NCI-H2227 (cell line): ENCODE measurements at regions not wholly inside any gene's neighbourhood (a gene's known extent, or its start where the extent isn't known, plus 50 kb on each side); places are given as distances from the start of the nearest gene placed in this dataset.

Experiments
- DNase-seq: peaks from one replicate; lab custom pipeline; 2025; ENCODE audit not compliant: unreplicated experiment; lab: John Stamatoyannopoulos, UW

DNA sequence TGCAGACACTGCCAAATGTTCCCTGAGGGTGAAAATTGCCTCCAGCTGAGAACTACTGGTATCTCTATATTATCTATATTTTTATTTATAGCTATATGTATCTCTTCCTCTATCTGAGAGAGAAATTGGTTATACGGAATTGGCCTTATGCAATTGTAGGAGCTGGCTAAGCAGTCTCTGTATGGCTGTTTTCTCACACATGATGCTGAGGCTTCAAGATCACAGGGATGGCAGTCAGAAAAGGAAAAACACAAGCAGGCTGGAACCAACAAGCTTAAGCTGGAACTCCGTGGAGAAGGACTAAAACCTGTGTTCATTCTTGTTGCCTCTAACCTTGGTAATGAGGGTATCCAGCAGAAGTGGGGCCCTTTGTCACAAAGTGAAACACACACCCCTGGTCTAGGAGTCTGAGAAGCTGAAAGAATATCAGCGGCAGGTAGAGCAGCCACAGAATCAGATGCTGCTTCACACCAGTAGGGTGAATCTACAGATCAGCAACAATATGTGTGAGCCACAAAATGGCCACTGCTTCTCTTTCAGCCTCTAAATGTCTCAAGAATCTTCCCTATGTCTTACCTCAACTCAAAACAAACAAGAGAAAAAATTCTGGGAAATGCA, 166.5 kb upstream of the PPP1R2C start:
- no peak for DNase-seq

DNA sequence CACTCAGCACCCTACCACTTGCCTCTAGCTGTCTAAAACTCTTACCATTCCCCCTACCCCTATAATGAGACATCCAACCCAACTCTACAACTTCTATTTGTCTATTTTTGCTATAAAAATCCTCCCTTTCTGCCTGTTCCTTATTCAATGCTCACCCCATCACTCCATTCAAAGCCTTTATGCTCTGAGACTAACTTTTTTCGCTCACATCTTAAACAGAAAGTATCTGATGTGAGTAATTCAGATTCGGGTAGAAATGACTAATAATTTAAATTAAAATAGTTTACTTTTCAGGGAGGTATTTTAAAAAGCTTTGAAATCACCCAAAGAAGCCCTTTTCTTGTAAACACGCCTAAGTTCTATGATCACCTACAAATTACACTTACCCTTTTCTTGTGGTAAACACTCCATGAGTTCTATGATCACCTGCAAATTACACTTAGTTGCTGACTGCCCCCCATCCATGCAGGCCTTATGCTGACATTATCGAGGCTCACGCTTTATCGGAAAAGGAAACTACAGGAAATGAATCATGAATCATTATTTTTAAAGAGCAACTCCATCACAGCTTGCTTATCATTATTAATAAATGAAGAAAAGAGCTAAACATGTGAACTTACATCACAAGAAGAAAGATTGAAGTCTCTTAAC, 168.7 kb upstream of the PPP1R2C start:
- no peak for DNase-seq

DNA sequence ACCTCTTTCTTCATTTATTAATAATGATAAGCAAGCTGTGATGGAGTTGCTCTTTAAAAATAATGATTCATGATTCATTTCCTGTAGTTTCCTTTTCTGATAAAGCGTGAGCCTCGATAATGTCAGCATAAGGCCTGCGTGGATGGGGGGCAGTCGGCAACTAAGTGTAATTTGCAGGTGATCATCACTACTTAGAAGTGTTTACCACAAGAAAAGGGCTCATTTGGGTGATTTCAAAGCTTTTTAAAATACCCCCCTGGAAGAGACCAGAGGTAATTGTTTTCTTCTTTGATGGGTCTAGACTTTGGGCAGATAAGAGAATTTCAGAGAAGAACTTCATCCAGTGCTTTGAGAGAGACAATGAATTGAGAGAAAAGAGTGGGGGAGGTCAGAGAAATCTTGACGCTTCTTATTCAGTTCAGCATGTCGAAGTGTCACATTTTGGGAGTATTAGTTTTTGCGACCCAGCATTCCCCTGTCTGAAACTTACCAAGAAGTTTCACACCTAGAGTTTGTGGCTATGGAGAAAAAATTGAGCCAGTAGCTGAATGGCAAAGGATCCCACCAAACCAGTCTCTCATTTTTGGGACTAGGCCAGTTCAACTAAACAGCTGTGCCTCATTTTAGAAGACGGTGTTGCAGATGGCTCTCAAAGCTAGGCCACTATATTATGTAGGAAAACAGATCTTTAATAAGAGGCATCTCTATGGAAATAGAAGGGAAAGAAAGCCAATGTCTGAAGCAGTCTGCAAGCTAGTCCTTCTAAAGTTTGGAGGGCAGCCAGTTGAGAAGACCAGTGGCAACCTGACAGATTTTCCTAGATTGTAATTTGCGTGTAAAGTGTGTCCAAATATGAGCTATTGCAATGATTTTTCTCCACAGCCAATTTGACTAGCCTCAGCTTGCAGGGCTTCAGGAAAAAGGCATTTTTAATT, 171.0 kb upstream of the PPP1R2C start:
- DNase-seq: no peak

DNA sequence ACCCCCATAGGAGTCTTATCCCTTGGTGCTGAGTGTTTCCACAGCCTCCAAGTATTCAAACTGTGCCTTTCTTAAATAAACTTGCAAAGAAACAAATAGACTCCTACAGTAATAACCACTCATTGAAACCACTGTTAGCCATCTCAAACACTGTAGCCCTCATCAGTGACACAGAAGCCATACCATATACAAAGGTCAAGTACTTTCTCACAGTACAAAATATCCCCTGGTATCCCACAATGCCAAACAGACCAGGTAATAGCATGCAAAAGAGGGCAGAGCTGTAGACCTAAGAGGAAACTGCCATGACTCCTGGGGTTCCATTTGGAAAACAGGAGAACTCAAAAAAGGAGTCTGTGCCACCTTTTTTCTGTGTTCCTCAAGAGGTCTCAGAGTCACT, 173.8 kb upstream of the PPP1R2C start:
- no peak for DNase-seq

DNA sequence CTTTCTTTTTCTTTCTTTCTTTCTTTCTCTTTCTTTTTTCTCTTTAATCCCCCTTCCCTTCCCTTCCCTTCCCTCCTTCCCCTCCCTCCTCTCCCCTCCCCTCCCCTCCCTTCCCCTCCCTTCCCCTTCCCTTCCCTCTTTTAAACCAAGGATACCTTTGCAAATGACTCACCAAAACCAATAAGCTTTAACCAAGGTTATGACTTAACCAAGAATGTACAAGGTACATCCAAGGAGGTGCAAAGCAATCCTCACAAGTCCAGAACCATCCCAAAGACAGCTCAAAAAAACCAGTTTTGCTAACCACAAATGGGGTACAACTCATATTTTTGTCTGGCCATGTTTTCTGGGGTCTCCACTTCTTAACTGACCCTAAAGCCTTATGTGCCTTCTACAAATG, 174.7 kb upstream of the PPP1R2C start:
- no peak for DNase-seq

DNA sequence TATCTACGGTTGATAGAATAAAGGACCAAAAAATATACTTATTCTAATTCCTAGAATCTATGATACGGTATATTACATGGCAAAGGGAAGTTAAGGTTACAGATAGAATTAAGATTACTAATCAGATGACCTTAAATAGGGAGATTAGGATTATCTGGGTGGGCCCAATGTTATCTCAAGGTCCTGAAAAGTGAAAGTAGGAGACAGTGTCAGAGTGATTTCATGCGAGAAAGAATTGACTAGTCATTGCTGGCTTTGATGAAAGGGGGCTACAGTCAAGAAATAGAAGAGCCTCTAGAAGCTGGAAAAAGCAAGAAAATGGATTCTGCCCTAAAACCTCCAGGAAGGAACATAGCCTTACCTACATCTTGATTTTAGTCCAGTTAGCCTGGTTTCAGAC, 176.9 kb upstream of the PPP1R2C start:
- DNase-seq: no peak

DNA sequence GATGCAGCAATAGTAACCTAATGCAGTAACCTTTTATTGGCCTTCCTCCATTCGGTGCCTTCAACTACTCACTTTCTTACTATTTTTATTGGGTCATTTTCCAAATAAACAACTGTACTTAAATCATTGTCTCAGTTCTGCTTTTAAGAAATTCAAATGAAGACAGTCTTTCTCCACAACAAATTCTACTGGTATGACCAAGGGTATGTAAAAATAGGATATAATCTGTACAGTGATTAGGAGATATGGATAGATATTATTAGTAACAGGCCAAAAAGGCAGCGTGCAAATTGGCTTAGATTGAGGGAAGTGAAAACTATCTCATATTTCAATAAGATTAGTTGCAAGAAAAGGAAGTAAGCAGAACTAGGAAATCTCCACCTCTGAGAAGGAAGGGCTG, 177.4 kb upstream of the PPP1R2C start:
- DNase-seq: no peak

DNA sequence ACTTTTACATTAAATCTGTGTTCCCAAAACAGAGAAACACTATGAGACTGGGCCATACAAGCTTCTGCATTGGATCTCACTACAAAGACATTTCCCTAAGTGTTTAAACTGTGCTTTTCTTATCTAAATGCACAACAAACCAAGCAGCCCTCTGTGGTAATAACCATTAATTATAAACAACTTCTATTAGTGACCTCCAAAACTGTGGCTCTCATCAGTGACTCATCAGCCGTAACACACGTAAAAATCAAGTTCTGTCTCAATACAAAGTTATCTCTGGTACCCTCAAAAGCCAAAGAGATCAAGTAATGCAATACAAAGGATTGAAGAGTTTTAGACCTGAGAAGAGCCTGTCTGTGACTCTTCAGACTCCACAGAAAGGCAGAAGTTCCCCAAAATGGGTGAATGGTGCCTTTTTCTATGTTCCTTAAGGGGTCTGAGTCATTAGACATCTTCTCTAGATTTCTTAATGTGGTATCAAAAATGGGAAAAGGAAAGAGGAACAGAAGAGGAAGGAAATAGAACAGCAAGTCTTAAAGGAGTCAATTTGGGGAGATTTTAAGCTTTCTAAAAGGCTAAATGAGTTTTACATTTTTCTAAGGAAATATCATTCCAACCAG, 189.8 kb upstream of the PPP1R2C start:
- no peak for DNase-seq

DNA sequence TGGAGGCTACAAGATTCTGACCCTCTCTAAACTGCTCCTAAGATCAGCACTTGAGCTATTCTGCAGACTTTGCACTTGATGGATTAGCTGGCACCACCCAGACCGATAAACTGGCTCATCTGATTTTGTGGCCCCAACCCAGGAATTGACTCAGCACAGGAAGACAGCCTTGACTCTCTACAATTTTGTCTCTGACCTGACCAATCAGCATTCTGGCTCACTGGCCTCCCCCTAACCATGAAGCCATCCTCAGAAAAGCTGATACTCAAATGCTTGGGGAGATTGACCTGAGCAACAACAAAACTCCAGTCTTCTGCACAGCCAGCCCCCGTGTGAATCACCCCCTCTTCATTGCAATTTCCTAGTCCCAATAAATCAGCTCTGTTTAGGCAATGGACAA, 195.4 kb upstream of the PPP1R2C start:
- no peak for DNase-seq

DNA sequence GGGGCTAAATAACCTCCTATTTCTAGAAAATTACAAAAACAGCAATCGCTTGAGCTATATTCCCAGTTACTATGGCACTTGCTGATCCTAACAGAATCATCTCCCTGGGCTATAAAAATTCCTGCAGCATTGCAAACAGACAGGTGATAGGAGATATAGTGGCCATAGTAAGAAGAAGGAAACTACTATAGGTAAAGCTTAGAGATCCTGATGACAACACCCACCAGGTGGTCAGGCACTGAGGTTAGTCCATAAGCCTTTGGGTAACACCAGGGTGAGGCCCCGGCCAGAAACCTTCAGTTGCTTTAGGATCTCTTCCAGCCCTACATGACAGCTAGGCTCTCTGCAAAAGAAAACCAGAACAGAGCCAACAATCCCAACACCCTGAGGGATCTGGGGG, 197.9 kb upstream of the PPP1R2C start:
- no peak for DNase-seq

DNA sequence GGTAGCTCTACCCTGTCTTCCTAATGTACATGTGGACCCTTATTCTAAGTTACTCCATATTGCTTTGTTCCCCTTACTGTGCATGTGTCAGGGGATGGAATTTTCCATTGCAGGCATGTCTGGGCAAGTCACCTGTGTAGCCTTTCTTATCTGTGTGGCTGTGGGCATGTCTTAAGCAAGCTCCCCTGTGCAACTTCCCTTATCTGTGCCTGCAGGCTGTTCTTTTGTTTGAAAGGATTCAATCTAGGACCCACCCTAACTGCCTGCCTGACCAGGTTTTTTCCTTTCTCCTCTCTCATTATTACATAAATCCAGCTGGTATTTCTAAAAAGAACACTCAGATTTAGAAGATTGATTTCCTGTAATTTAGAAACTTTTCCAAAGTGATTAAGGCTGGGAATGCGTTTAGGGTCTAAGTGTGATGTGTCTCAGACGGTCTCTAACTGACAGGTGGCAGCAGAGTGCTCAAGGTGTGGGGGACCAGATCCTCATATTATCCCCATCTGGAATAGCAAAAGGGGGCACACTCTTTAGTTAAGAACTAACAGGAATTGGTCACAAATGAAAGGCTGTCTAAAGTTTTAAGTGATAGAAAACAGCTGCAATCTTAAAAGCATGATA, 198.9 kb upstream of the PPP1R2C start:
- DNase-seq: no peak

DNA sequence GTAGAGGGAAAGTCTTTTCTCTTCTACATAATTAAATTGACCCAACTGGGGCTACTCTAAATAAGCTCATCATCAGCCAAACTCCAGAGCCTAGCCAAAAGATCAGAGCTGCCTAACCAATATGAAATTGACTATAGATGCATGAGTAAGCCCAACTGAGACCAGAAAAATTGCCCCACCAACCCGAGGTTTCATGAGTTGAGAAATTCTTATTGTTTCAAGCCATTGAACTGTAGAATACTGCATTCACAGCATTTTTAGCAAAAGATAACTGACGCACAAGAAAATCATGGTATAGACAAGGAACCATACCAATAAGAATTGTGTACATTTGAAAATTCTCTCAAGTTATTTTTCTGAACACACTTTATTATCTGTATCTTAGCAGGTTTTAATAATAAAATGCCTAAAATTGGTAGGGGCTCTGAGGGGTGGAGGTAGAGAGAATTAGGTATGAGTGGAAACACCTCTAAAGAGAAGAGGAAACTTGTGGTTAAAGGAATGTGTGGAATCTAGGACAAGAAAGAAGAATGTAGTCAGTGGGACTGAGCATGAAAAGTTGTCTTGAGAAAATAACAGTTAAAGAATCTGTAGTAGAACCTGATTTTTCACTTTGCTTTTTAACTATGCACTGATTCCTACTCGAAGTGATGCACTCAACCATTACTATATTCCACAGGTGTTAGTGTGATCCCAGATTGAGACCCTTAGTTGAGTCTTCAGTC, 200.9 kb upstream of the PPP1R2C start:
- no peak for DNase-seq

DNA sequence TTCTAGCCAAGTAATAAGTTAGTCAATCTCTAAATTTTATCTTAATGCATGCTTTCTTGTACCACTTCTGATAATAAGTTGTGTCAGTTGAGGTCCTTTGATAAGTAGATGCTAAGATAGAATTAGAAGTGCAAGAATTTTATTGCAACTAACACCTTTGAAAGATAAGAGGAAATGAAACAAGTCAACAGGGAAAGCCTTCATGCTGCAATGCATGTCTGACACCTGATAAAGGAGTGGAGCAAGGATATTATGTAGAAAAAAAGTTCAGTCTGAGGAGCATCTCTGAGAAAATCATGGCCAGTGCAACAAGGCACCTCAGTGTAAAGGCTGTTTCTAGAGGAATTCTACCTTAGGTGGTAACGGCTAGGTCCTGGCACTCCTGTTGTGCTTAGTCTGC, 210.7 kb upstream of the PPP1R2C start:
- no peak for DNase-seq

DNA sequence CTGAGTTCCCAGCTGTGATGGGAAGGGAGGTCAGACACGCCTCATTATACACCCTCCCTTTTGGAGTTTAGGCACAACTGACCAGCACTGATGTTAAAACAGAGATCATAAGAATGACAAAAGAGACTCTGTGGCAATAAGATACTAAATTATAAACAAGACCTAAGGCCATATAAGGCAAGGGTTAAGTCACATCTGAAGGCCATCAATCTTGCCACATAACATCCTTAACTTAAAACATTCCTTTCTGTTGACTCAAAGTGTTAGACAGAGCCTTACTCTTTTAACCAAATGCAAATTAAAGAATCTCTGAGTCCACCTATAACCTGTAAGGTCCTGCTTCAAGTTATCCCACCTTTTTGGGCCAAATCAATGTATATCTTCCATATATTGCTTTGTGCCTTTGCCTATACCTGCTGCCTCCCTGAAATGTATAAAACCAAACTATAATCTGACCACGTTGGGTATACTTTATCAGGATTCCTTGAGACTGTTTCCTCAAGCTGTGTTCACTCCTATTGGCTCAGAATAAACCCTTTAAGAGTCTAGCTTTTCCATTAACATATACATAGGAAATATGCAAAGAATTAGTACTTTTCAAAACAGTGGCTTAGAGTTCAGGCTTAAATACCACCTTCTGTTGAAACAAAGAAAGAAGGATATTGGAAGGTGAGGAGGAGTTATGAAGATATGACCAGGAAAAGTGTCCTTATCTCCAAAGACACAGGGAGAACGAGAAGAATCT, 214.4 kb upstream of the PPP1R2C start:
- no peak for DNase-seq

DNA sequence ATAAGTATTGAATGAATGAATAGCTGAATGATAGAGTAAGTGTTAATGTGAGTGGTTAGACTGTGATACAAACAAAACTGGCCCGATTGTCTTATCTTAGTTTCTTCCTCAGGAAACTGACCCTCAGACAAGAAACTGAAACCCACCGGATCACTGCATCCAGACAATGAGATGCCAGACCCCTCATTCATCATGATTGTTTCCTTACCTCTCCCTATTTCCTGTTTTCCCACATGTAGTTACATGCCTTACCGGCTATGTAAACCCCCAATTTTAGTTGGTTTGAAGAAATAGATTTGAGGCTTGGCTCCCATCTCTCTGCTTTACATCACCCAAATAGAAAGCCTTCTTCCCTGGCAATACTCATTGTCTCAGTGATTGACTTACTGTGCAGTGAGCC, 218.9 kb upstream of the PPP1R2C start:
- DNase-seq: no peak

DNA sequence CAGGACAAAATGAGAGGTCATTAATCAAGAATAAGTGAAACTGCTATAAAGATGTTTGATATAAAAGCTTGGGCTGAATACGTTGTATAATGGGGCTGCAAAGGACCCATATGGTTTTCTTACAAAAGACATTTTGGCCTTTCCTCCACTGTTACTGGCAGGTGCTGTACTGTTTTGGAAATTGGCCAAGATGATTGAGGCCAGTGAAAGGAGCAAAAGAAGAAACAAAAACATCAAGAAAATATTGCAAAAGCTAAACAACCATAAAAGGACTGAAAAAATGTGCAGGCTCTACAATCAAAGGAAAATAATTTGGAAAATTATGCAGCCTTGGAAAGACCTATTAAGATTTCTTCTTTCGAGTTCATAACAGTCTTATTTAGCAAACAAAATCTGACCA, 222.2 kb upstream of the PPP1R2C start:
- DNase-seq: no peak

DNA sequence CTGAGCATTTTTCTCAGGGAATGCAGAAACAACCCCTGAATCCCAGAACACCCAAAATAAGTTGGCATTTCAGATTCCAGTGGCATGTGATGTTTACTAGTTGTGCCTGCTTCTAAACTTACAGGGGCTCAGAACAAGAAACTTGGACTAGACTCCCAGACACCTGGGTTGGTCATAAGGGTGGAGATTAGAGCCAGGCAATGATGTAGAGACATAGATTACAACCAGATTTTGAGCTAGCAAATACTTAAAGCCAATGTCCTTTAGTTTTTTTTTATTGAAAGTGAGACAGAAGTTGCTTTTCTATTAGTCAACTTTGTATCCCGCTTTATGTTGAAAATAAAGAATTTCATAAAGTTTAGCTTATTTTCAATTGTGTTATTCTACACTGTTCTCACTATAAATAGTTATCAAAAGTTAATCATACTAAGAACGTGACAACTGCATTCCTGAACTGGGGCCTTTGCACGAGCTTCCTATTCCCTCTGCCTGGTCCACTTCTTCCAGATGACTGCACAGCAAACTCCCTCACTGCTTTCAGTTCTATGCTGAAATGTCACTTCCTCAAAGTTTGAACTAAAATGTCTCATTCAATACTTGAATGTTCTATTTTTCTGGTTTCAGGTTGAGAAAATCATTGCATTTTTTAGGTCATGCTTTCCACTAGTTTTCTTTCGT, 224.7 kb upstream of the PPP1R2C start:
- no peak for DNase-seq

DNA sequence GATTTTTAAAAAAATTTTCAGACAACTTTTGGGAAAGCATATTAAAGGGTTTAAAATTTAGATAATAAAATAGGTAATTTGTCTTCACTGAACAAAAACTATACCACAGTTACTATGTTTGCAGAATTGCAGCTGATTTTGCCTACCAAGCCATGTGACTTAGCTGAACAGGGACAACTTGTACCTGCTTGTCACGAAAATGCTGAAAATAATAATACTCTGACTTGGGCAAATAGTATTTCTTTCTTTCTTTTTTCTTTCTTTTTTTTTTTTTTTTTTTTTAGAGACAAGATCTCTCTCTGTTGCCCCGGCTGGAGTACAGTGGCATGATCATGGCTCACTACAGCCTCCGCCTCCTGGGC, 225.2 kb upstream of the PPP1R2C start:
- no peak for DNase-seq

DNA sequence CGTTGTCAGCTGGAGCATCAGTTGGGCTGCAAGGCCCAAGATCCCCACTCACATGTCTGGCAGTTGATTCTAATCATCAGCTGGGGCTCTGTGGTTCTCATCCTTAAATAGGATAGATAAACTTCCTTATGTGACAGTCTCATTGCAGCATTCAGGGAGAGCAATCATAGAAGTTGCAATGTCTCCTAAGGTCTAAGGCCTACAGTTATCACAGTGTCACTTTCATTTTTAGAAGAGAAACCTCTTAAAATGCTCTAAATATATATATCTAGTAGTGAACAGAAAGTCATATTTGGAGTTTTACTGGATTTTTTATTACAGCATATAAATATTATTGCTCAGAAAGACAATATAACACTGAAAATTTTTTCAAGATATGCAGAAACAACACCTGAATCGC, 226.0 kb upstream of the PPP1R2C start:
- no peak for DNase-seq
